ENCODE measurements at regions not wholly inside any gene's neighbourhood (a gene's known extent, or its start where the extent isn't known, plus 50 kb on each side); places are given as distances from the start of the nearest gene placed in this dataset.
"Not testable (repeated sequence)": the region's sequence is repeated elsewhere in the genome, so short reads cannot be mapped to it uniquely, and the experiment has no call there.

DNA sequence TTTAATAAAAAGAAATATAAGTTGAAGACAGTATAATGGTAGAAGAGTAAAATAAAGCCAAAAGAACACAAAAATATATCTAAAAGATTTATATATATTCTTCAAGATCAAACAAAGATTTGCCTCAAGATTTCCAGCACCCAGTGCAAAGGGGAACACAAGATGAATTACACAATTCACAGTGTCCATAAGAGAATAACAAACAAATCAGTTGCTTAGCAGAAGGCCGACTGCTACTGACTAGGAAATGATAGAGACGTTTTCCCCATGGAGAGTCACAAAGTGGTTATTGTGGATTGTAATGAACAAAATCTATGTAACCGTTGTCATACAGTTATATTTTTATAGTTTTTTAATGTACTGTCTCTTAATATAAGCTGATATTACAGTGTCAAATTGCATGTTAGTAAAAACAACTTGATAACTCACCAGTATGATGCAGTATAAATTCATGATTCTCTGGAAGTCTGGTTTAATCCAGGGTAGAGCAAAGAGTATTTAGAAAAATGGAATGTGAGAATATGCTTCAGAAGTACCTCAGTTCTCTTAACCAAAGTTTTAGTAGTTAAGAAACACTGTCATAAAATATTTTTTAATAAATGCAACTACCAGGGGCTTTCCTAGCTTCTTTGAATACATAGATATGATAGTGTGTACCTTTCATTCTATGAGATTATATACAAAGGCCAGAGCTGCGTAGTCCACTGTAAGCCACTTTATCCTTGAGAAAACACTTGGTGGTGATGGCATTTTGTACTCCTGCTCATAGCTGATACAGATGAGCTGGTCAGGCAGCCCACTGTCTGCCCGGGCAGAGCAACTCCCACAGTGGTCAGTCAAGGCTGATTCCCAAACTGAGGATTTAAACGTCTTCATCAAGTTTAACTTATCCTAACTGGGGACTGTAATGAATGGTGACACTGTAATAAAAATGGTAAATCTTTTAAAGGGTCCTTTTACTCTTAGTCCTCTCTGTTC is 180.5 kb upstream of the DTNA start:
- in situ Hi-C loops (cut with MboI; ENCODE audit: low pct_ligation_motif_present in 1 of 4, low pct_unique_long_range_greater_than_20kb in 1 of 4, low sequenced_read_pairs in 3 of 4) = no loop called here
- WGBS, 2 donors (ENCODE audit: low coverage in 1 of 2) = 51 to 54% methylated on average over 5 to 6 of the region's 6 CpGs
- Histone ChIP-seq H3K27me3 (no peaks in the 10 kb centered on the region), H3K4me1 (no peaks in the 10 kb centered on the region), H3K9me3 (no peaks in the 10 kb centered on the region), H3K27ac (no peak overlapping the region), H3K4me3 (no peak overlapping the region), H3K36me3 (no peaks in the 10 kb centered on the region)
- TF ChIP-seq POLR2AphosphoS5 (IDR thresholded peaks at IDR 0.05) (no peak), EP300 (IDR thresholded peaks at IDR 0.05; ENCODE audit: low read depth) (no peak), POLR2A (IDR thresholded peaks at IDR 0.05) (no peak)
- TF ChIP-seq, protein P1, sequence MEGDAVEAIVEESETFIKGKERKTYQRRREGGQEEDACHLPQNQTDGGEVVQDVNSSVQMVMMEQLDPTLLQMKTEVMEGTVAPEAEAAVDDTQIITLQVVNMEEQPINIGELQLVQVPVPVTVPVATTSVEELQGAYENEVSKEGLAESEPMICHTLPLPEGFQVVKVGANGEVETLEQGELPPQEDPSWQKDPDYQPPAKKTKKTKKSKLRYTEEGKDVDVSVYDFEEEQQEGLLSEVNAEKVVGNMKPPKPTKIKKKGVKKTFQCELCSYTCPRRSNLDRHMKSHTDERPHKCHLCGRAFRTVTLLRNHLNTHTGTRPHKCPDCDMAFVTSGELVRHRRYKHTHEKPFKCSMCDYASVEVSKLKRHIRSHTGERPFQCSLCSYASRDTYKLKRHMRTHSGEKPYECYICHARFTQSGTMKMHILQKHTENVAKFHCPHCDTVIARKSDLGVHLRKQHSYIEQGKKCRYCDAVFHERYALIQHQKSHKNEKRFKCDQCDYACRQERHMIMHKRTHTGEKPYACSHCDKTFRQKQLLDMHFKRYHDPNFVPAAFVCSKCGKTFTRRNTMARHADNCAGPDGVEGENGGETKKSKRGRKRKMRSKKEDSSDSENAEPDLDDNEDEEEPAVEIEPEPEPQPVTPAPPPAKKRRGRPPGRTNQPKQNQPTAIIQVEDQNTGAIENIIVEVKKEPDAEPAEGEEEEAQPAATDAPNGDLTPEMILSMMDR (IDR thresholded peaks at IDR 0.05) = no peak
- intact Hi-C loops (cut with DNase I; ENCODE audit: low total_unique reads) = no loop called here
- no peak for DNase-seq

- TF ChIP-seq POLR2AphosphoS5 (IDR thresholded peaks at IDR 0.05) (no peak), EP300 (IDR thresholded peaks at IDR 0.05; ENCODE audit: low read depth) (no peak), POLR2A (IDR thresholded peaks at IDR 0.05) (no peak)
- TF ChIP-seq, protein P1 (IDR thresholded peaks at IDR 0.05) = no peak
- Histone ChIP-seq H3K27ac (no peak overlapping the region), H3K27me3 (no peaks in the 10 kb centered on the region), H3K4me3 (no peak overlapping the region), H3K4me1 (no peaks in the 10 kb centered on the region), H3K9me3 (no peaks in the 10 kb centered on the region), H3K36me3 (no peaks in the 10 kb centered on the region)
- no peak for DNase-seq
- in situ Hi-C loops (cut with MboI; ENCODE audit: low pct_ligation_motif_present in 1 of 4, low pct_unique_long_range_greater_than_20kb in 1 of 4, low sequenced_read_pairs in 3 of 4) (no loop called here), intact Hi-C loops (cut with DNase I; ENCODE audit: low total_unique reads) (no loop called here)
- WGBS, 2 donors (ENCODE audit: low coverage in 1 of 2) = 58 to 76% methylated on average over 3 of the region's 3 CpGs
These were observed 179.0 kb upstream of the DTNA start for GRCh38 chr18:34531110-34531509.

DNA sequence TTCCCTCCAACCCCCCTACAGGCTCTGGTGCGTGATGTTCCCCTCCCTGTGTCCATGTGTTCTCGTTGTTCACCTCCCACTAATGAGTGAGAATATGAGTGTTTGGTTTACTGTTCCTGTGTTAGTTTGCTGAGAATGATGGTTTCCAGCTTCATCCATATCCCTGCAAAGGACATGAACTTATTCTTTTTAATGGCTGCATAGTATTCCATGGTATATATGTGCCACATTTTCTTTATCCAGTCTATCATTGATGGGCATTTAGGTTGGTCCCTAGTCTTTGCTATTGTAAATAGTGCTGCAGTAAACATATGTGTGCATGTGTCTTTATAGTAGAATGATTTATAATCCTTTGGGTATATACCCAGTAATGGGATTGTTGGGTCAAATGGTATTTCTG is 175.5 kb upstream of the DTNA start:
- H3K36me3 ChIP-seq; in situ Hi-C loops (cut with MboI; ENCODE audit: low pct_ligation_motif_present in 1 of 4, low pct_unique_long_range_greater_than_20kb in 1 of 4, low sequenced_read_pairs in 3 of 4); H3K4me1 ChIP-seq; H3K4me3 ChIP-seq; intact Hi-C loops (cut with DNase I; ENCODE audit: low total_unique reads); H3K27me3 ChIP-seq; DNase-seq; H3K9me3 ChIP-seq; H3K27ac ChIP-seq: not testable (repeated sequence)
- 95 to 96% methylated on average over 2 of the region's 2 CpGs for WGBS, 2 donors (ENCODE audit: low coverage in 1 of 2)

GRCh38 chr18:34540897-34541296 is 169.2 kb upstream of the DTNA start:
- H3K4me3 ChIP-seq = no peak overlapping the region
- no peaks in the 10 kb centered on the region for H3K27me3 ChIP-seq
- H3K4me1 ChIP-seq = no peaks in the 10 kb centered on the region
- no peaks in the 10 kb centered on the region for H3K9me3 ChIP-seq
- DNase-seq = no peak
- in situ Hi-C loops (cut with MboI; ENCODE audit: low pct_ligation_motif_present in 1 of 4, low pct_unique_long_range_greater_than_20kb in 1 of 4, low sequenced_read_pairs in 3 of 4) = no loop called here
- intact Hi-C loops (cut with DNase I; ENCODE audit: low total_unique reads) = no loop called here
- no peak for TF ChIP-seq POLR2A (IDR thresholded peaks at IDR 0.05)
- TF ChIP-seq, protein P1 (IDR thresholded peaks at IDR 0.05) = no peak
- no peak for TF ChIP-seq POLR2AphosphoS5 (IDR thresholded peaks at IDR 0.05)
- no peak for TF ChIP-seq EP300 (IDR thresholded peaks at IDR 0.05; ENCODE audit: low read depth)
- no peak overlapping the region for H3K27ac ChIP-seq
- WGBS, 2 donors (ENCODE audit: low coverage in 1 of 2) = 60 to 71% methylated on average over 2 of the region's 2 CpGs
- H3K36me3 ChIP-seq = no peaks in the 10 kb centered on the region
